ENCODE measurements at regions not wholly inside any gene's neighbourhood (a gene's known extent, or its start where the extent isn't known, plus 50 kb on each side); places are given as distances from the start of the nearest gene placed in this dataset.
"Not testable (repeated sequence)": the region's sequence is repeated elsewhere in the genome, so short reads cannot be mapped to it uniquely, and the experiment has no call there.

DNA sequence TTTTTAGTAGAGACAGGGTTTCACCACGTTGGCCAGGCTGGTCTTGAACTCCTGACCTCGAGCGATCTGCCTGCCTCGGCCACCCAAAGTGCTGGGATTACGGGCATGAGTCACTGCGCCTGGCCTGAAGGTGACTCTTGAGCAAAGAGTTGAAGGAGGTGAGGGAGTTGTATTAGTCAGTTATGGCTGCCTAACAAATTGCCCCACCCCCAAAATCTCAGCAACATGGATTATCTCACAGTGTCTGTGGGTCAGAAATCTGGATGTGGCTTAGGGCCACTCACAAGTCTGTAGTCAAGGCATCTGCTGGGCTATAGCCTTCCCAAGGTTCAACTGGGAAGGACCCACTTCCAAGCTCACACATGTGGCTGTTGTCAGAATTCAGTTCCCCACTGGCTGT lies 52.8 kb upstream of the ADGRE5 start:
- DNase-seq (ENCODE audit: low read depth): no peak

DNA sequence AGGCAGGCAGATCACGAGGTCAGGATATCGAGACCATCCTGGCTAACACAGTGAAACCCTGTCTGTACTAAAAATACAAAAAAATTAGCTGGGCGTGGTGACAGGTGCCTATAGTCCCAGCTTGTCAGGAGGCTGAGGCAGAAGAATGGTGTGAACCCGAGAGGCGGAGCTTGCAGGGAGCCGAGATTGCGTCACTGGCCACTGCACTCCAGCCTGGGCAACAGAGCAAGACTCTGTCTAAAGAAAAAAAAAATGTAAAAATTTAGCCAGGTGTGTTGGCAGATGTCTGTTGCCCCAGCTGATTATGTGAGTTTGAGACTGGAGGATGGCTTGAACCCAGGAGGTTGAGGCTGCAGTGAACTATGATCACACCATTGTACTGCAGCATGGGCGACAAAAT lies 54.2 kb upstream of the ADGRE5 start:
- not testable (repeated sequence) for DNase-seq (ENCODE audit: low read depth)

DNA sequence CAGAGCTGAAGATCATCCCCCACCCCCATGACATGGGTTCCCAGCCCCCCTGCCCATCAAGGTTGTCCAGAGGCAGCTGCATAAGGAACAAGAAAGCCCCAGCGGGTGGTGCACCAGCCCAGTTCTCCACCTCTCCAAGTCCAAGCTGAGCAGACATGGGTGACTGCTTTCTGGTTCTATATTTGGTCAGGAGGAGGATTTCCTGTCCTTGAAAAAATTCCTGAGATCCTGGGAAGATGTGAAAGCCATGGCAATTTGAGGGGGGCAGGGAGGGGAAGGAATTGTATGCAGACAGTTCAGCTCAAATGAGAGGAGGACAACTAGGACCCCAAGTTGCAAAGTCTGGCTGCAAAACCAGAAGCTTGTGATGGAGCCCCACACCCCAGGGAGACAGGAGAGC lies 55.4 kb upstream of the ADGRE5 start:
- peak; percentile 16 for DNase-seq (ENCODE audit: low read depth)

DNA sequence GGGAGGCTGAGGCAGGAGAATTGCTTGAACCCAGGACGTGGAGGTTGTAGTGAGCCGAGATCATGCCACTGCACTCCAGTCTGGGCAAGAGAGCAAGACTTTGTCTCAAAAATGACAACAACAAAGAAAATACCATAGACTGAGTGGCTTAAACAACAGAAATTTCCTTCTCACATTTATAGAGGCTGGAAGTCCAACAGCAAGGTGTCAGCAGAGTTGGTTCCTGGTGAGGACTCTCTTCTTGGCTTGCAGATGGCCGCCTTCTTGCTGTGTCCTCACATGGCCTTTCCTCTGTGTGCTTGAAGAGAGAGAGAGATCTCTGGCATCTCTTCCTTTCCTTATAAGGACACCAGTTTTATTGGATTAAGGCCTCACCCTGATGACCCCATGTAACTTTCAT lies 56.1 kb upstream of the ADGRE5 start:
- no peak for DNase-seq (ENCODE audit: low read depth)

DNA sequence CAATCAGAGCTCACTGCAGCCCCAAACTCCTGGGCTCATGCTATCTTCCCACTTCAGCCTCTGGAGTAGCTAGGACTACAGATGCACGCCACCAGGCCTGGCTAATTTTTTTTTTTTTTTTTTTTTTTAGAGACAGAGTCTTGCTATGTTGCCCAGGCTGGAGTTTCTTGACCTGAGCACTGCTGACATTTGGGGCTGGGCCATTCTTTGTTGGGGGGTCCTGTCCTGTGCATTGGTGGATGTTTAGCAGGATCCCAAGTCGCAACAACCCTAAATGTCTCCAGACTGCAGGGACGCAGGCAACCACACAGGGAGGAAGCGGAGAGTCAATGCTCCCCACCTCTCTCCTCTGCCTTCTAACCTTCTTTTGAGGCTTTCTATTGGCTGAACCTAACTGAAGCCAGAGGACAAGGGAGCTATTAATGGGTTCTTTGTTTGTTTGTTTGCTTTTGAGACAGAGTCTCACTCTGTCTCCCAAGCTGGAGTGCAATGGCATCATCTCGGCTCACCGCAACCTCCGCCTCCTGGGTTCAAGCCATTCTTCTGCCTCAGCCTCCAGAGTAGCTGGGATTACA lies 58.3 kb upstream of the ADGRE5 start:
- DNase-seq (ENCODE audit: low read depth): no peak

DNA sequence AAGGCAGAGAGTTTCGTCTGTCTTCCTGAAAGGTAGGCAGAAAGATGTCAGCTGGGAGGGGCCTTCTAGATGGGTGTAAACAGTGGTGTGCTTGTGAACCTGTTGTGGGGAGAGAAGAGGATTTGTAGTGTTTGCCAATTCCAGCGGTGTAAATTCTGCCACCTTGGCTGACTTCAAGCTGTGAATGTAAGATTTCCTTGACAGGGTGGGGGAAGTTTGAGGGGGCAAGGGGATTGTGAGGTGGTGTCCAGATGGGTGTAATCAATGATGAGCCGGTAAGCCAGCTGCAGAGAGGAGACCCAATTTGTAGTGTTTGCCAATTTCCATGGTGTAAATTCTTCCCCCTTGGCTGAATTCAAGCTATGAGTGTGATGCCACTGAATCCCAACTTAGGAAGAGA lies 61.0 kb upstream of the ADGRE5 start:
- DNase-seq (ENCODE audit: low read depth): no peak

DNA sequence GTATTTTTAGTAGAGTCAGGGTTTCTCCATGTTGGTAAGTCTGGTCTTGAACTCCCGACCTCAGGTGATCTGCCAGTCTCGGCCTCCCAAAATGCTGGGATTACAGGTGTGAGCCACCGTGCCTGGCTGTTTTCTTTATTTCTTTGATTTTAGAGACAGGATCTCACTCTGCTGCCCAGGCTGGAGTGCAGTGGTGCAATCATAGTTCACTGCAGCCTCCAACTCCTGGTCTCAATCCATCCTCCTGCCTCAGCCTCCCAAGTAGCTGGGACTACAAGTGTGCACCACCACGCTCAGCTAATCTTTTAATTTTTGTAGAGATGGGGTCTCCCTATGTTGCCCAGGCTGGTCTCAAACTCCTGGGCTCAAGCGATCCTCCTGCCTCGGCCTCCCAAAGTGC lies 61.5 kb upstream of the ADGRE5 start:
- not testable (repeated sequence) for DNase-seq (ENCODE audit: low read depth)

DNA sequence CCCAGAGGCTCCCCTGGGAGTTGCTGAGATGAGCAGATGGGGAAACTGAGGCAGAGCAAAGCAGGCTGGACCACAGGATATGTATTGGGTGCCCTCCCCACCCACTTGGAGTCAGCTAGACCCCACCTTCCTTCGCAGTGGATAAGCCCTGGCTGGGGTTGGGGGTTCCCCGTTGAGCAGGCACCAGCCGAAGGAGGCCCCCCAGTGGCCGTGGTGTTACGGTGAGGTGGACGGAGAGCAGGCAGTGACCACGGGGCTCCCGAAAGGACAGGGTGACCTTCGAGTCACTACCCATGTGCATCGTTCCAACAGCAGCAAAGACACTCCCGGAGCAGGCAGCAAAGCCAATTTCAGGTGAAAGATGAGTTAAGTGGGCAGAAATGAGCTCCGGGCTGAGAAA lies 62.4 kb upstream of the ADGRE5 start:
- no peak for DNase-seq (ENCODE audit: low read depth)

DNA sequence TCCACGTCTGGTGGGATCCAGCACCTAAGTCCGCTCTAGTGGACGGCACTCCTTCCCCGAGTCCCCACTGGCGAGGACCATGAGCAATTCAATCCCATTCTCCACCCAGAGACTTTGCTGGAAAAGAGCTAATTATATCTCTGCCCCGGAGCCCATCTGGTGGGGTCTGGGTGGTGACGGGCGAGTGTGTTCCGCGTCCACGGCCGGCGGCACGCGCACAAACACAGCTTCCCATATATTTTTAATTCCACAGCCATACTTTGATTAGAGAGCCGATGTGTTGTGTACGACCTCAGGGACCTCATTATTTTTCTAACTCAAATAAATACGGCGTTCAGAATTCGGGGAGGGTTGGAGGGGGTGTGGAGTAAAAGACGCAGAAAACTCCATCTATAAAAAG lies 64.1 kb upstream of the ADGRE5 start:
- no peak for DNase-seq (ENCODE audit: low read depth)

DNA sequence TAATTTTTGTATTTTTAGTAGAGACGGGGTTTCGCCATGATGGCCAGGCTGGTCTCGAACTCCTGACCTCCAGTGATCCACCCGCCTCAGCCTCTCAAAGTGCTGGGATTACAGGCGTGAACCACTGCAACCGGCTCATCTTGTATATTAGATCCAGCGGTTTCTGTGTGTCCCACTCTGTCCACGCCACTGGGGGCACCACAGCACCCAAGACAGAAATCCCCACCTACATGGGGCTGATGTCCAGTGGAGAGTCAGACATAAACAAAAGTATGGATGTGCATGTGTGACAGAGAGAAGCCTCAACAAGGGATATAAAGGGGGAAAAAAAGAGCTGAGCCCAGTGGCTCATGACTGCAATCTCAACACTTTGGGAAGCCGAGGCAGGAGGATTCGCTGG lies 65.8 kb upstream of the ADGRE5 start:
- DNase-seq (ENCODE audit: low read depth): no peak

DNA sequence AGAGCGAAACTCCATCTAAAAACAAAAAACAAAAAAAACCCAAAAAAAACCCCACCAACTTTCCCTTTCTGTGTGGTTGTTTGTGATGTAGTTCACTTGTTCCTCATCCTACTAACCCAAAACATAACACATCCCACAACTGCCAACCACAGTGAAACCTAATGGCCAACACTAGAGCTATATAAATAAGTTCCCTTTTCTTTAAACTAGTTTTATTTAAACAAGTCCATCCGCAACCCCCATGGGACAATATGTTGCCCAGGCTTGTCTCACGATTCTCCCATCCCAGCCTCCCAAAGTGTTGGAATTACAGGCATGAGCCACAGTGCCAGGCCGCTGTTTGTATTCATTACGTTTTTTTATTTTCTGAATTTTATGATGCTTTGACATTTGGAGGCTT lies 71.2 kb upstream of the ADGRE5 start:
- no peak for DNase-seq (ENCODE audit: low read depth)

DNA sequence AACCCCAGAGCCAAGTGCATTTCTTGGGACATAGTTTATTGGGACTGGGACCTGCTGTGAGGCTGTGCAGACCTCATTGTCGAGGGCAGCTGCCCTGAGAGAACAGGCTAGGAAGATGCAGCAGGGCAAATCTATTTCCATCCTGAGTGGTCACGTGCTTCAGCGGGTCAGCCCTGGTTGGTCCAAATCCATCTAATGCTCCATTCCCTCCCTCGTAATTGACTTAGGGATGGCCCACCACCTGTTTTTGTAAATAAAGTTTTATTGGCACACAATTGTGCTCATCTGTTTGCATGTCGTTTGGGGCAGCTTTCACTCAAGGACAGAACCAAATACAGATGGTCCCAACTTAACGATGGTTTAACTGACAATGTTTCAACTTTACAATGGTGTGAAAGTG lies 75.5 kb upstream of the ADGRE5 start:
- no peak for DNase-seq (ENCODE audit: low read depth)

DNA sequence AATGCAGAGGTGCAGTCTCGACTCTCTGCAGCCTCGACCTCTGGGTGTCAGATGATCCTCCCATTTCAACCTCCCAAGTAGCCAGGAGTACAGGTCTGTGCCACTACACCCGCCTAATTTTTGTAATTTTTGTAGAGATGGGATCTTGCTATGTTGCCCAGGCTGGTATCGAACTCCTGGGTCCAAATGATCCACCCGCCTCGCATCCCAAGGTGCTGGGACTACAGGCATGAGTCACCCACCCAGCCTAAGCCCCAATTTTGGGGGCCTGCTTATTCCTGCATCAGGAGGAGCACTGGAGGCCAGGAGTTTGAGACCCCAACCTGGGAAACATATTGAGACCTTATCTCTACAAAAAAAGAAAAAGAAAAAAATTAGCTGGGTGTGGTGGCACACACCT lies 80.1 kb upstream of the ADGRE5 start:
- no peak for DNase-seq (ENCODE audit: low read depth)

DNA sequence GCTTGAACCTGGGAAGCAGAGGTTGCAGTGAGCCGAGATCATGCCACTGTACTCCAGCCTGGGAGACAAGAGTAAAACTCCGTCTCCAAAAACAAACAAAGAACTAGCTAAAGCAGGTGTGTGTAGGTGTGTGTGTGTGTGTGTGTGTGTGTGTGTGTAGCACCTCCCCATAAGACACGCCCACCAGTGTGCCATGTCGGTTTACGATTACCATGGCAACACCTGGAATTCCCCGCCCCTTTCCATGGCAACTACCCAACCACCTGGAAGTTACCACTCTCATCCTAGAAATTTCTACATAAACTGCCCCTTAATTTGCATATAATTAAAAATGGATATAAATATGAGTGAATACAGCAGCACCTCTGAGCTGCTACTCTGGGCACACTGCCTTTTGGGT lies 80.9 kb upstream of the ADGRE5 start:
- DNase-seq (ENCODE audit: low read depth): no peak

DNA sequence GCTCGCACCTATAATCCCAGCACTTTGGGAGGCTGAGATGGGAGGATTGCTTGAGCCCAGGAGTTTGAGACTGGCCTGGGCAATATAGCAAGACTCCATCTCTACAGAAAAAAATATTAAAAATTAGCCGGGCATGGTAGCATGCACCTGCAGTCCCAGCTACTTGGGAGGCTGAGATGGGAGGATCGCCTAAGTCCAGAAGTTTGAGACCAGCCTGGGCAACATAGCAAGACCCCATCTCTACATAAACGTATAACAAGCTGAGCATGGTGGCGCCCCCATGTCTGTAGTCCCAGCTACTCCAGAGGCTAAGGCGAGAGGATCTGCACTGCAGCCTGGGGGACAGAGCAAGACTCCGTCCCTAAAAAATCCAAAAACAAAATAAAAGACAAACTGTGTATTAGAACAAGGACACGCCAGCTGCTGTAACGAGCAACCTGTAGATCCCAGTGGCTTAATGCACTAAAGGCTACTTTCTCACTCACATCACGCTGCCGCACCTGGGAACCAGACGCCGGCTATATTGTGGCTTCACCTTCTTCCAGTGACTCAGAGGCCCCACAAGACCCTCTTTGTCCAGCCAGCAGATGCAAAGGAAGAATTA lies 81.9 kb upstream of the ADGRE5 start:
- not testable (repeated sequence) for DNase-seq (ENCODE audit: low read depth)

DNA sequence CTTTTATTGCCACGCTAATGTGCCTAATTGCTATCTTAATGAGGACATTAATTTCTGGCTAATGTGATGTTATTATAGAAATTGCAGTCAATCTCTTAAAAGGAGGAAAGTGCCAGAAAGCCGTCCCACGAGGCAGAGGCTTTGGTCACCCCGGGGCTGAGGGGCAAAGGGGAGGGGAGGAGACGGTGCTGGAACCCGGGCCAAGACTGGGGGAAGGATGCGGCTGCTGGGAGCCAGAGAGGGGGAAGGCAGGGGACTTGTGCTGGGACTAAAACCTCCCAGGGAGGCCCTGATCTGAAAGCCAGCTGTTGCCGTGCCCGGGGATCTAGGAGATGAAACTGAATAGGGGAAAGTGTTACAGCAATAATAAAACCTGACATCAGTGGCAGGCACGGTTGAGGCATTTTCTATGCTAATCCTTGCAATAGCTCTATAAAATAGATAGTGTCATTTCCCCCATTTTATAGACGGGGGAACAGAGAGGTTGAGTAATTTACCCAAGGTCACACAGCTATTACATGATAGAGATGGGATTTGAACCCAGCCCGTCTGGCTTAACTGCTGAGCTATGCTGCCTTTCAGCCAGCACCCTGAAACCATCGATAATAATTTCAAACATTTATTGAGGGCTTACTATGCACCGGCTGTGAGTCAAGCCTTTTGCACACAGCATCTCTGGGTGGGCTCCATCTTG lies 83.2 kb upstream of the ADGRE5 start:
- DNase-seq (ENCODE audit: low read depth): not testable (repeated sequence)

DNA sequence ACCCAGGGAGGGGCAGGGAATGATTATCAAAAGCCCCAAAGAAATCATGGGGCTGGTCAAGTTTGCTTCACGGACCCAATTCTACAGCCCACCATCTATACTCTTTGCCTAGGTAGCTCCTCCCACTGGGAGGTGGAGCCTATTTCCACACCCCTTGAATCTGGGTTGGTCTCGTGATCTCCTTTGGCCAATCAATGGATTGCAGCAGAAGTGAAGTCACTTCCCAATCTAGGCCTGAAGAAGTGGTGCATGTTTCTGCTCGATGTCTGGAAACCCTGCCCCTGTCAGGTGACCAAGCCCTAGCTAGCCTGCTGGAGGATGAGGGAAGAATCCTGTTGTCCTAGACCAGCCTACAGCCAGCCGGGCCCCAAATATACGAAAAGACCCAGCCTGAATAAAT lies 86.3 kb upstream of the ADGRE5 start:
- DNase-seq (ENCODE audit: low read depth): peak; percentile 12

DNA sequence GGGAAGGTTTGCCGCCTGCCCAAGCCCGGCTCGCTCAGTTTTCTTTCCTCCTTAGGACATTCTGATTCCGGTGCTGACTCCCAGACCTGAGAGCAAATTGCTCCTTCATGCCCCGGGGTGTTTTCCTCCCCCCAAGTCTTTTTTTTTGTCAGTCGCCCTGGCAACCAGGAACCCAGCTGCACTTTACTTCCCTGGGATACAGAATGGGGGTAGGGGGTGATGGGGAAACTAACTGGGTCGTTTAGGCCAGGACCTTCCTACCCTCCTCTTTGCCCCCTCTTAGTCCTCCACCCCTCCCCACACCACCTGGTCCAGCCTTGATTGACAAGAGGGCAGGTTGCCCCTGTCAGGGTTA lies 87.5 kb upstream of the ADGRE5 start:
- not testable (repeated sequence) for DNase-seq (ENCODE audit: low read depth)

DNA sequence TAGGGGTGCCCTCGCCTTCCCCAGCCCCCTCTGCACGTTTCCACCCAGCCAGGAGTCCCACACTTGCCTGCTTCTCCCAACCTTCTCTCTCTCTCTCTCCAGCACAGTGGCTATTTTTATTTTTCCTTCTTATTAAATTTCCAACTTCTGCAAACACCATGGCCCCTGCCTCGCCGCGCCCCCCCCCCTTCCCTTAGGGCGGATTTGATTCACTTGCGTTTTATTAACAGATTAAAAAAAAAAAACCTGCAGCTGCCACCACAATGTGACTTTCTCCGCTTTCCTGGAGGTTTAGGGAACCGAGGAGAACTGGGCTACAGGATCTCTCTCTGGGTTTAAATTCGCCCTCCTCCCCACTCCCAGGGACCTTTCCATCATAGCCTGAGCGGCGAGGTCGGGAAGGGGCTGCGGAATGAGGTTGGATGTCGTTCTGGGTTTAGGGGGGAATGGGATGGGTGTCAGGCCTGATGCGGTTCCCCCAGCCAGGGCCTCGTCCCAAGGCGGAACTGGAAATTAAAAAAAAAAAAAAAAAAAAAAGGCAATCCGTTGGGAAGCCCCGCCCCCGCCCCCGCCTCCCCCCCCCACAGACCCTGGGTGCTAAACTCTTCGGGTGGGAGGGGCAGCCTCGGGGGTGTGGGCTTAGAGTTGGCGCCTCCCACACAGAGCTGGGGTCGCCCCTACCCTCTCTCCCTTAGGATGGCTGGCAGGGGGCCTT lies 87.3 kb upstream of the ADGRL1 start:
- DNase-seq (ENCODE audit: low read depth): not testable (repeated sequence)

DNA sequence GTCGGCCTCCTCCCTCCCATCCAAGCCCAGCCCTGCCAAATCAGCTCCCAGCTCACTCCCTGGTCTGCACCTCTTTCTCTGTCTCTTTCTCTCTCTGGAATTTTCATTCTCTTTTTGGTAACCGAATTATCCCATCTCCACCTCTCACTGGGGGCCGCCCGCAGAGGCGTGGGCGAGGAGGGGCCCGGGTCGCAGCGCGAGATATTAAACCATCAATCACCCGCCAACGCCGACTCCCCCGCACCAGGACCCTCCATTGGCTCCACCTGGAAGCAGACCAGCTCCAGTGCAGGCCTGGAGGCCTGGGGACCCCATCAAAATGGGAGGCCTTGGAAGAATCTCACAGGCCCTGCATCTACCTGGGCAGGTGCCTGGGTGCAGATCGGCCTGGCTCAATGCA lies 83.8 kb upstream of the ADGRL1 start:
- DNase-seq (ENCODE audit: low read depth): not testable (repeated sequence)

DNA sequence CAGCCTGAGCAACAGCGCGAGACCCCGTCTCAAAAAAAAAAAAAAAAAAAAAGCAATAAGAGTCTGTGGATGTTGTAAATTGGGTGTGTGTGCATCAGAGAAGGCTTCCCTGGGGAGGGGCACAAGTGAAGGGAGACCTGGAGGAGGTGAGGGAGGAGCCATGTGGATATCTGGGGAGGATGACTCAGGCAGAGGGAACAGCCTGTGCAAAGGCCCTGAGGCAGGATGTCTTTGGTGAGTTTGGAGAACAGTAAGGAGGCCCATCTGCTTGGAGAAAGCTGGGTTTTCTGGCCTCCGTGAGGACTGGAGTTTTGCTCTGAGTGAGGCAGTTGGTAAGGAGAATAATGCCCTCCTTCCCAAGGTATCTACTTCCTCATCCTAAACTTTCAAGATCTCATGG lies 81.9 kb upstream of the ADGRL1 start:
- DNase-seq (ENCODE audit: low read depth): not testable (repeated sequence)

DNA sequence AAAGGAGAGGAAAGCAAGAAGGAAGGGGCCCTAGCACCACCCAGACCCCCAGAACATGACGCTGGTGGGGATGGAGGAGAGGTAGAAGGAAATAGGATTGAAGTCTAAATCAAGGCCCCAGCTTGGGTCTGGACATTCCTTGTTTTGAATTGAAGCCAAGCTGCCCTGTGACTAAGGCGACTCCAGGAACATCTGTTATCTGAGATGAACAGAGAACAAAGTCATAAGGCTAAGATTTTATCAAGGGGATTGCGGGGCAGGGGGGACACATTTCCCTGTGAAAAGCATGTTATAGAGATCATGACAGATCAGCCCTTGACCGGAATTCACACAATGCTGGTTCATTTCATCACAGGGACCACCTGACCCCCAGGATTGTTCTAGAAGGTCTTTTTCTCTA lies 80.6 kb upstream of the ADGRL1 start:
- DNase-seq (ENCODE audit: low read depth): not testable (repeated sequence)

DNA sequence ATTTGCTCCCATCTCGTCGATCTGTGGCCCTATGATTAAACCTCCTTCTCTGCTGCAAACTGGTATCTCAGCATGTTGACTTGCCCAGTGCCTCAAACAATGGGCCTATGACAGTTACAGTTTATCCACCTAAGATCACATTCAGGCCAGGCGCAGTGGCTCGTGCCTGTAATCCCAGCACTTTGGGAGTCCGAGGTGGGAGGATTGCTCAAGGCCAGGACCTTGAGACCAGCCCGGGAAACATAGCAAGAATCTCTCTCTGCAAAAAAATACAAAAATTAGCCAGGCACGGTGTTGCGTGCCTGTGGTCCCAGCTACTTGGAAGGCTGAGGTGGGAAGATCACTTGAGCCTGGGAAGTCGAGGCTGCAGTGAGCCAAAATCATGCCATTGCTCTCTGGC lies 79.8 kb upstream of the ADGRL1 start:
- not testable (repeated sequence) for DNase-seq (ENCODE audit: low read depth)
